D341Med (cell line): ENCODE measurements at regions not wholly inside any gene's neighbourhood (a gene's known extent, or its start where the extent isn't known, plus 50 kb on each side); places are given as distances from the start of the nearest gene placed in this dataset.
"Not testable (repeated sequence)": the region's sequence is repeated elsewhere in the genome, so short reads cannot be mapped to it uniquely, and the experiment has no call there.

Source experiments
- DNase-seq: peaks from one replicate; pipeline ENCODE4 v3.0.0; 2012; ENCODE audit warnings: low spot score

GRCh38 chr12:105534068-105534467 lies 203.6 kb downstream of the C12orf75 start:
- no peak for DNase-seq

- DNase-seq: not testable (repeated sequence)
Observed at GRCh38 chr12:105535033-105535432, 204.5 kb downstream of the C12orf75 start.

GRCh38 chr12:105538880-105539279 lies 208.4 kb downstream of the C12orf75 start:
- DNase-seq: no peak

GRCh38 chr12:105539735-105540134 lies 209.2 kb downstream of the C12orf75 start:
- DNase-seq: no peak

- DNase-seq: no peak
Observed at GRCh38 chr12:105547786-105548185, 217.3 kb downstream of the C12orf75 start.

GRCh38 chr12:105548626-105549025 lies 218.1 kb downstream of the C12orf75 start:
- no peak for DNase-seq

GRCh38 chr12:105552056-105552455 lies 221.6 kb downstream of the C12orf75 start:
- DNase-seq: no peak

GRCh38 chr12:105554223-105554678 lies 223.8 kb downstream of the C12orf75 start:
- no peak for DNase-seq

- DNase-seq: no peak
Observed at GRCh38 chr12:105554856-105555255, 224.4 kb downstream of the C12orf75 start.

- no peak for DNase-seq
Observed at GRCh38 chr12:105555556-105556295, 225.2 kb downstream of the C12orf75 start.

GRCh38 chr12:105559310-105559709 lies 228.8 kb downstream of the C12orf75 start:
- DNase-seq: no peak

GRCh38 chr12:105561546-105562198 lies 231.2 kb downstream of the C12orf75 start:
- no peak for DNase-seq

- DNase-seq: no peak
Observed at GRCh38 chr12:105562199-105562971, 231.9 kb downstream of the C12orf75 start.

- no peak for DNase-seq
Observed at GRCh38 chr12:105567061-105567460, 236.6 kb downstream of the C12orf75 start.

- DNase-seq: no peak
Observed at GRCh38 chr12:105569886-105570285, 239.4 kb downstream of the C12orf75 start.

GRCh38 chr12:105570944-105571343 lies 240.5 kb downstream of the C12orf75 start:
- DNase-seq: no peak

GRCh38 chr12:105573574-105573973 lies 243.1 kb downstream of the C12orf75 start:
- no peak for DNase-seq

GRCh38 chr12:105574056-105574715 lies 243.7 kb downstream of the C12orf75 start:
- DNase-seq: no peak

GRCh38 chr12:105575235-105575634 lies 244.7 kb downstream of the C12orf75 start:
- DNase-seq: no peak

GRCh38 chr12:105576261-105576660 lies 245.8 kb downstream of the C12orf75 start:
- no peak for DNase-seq

- no peak for DNase-seq
Observed at GRCh38 chr12:105580821-105581352, 250.4 kb downstream of the C12orf75 start.

- DNase-seq: no peak
Observed at GRCh38 chr12:105581420-105581819, 250.9 kb downstream of the C12orf75 start.
